ENCODE measurements at regions not wholly inside any gene's neighbourhood (a gene's known extent, or its start where the extent isn't known, plus 50 kb on each side); places are given as distances from the start of the nearest gene placed in this dataset.

GRCh38 chr15:77901921-77902750 lies 175.4 kb downstream of the TBC1D2B start:
- TF ChIP-seq CTCF (IDR thresholded peaks at IDR 0.05) (no peak), POLR2A (IDR thresholded peaks at IDR 0.05) (no peak)

All from thyroid gland (tissue), 4 donors.